GM21576 (cell line): ENCODE measurements at regions not wholly inside any gene's neighbourhood (a gene's known extent, or its start where the extent isn't known, plus 50 kb on each side); places are given as distances from the start of the nearest gene placed in this dataset.

Experiments used
- ATAC-seq: cut with Tn5 transposase; IDR thresholded peaks from one replicate; pipeline ENCODE4 v1.9.1; 2021; ENCODE audit warnings: mild to moderate bottlenecking, moderate library complexity; ENCODE audit not compliant: unreplicated experiment

DNA sequence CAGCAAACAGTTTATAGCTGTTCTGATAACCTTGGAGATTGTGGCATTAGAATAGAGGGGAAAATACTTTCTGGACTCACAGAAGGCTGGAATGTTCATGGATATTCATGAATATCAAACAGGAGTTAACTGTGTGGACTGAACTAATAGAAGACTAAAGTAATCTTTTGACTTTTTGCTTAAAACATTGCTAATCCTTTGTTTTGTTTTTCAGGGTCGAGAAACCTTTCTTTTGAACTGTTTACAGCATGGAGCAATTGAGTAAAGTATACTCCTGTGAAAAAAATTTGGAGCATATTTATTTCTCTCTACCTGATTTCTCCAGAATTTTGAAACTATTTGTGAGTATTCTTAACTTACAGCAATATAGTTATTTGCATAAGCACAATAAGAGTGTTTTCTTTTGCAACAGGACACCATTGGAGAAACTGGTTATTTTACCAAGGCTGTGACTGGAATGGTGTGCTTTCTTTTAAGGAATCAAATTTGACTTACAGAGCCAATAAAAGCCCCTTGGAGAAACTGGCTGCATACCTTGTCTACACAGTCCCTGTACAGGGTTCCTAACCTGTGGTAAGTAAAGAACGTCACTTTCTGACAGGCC lies 821.6 kb downstream of the TBC1D22A start:
- no peak for ATAC-seq

DNA sequence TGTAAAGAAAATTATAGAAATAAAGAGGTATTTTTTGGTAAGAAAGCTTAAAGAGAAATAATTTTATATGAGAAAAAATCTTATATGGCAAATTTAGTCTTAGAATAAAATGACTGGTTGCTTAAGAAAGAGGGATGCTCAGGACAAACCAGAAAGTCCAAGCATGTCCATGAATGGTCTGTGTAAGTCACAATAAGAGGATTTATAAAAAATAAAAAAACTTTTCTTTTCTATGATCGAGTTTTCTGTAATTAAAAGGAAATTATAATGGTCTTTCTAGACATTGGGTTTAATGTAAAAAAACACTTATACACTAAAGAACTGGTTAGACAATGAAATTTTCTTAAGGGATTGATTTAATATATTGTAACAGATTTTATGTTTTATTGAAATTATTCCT lies 819.6 kb downstream of the TBC1D22A start:
- ATAC-seq: no peak

DNA sequence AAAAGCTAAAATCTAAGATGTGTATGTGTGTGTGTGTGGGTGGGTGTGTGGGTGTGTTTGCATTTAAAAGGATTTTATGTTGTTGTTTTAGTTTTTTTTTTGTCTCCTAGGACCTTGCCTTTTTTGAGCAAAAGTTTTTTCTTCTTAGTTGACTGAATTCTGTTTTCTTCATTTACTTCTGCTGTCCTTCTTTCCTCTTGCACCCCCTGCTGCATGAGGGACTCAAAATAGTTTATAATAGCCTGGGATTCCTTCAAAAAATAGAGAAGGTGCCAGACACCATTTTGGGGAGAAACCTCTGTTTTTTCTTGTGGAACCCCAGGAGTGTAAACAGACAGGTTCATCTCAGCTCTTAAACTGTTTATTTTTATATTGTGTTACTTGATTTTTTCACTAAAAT lies 817.7 kb downstream of the TBC1D22A start:
- no peak for ATAC-seq

DNA sequence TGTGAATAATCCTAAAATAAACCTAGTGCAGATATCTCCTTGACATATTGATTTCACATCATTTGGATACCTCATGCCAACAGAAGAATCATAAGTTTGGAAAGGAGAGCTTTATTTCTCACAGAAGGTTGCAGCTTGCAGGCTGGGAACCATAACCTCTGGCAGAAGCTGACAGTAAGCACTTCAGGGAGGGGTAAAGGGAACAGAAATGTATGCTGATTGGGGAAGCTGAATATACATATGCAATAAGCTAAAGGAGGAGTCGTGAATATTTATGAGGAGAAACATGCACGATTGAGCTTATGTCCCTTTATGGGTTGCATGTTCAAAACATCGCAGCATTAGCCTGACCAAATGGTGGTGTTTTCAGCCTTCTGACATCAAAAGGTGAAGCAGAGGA lies 814.5 kb downstream of the TBC1D22A start:
- ATAC-seq: no peak

DNA sequence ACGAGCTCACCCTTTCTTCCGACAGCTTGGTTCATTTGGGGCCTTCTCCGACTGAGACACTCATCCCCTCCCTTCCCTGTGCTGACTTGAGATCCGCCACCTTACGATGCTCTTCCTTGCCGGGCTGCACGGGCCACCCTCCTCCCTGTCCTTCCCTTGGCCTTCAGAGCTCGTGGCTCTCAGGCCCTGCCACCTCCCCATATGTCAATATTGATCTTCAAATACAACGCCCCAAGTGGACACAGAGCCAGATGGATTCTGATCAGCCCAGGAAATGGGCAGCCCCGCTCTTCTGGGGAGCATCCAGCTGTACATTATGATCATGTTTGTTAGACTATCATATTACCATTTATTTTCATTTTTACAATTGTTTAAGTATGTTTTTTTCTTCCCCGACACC lies 812.8 kb downstream of the TBC1D22A start:
- no peak for ATAC-seq

DNA sequence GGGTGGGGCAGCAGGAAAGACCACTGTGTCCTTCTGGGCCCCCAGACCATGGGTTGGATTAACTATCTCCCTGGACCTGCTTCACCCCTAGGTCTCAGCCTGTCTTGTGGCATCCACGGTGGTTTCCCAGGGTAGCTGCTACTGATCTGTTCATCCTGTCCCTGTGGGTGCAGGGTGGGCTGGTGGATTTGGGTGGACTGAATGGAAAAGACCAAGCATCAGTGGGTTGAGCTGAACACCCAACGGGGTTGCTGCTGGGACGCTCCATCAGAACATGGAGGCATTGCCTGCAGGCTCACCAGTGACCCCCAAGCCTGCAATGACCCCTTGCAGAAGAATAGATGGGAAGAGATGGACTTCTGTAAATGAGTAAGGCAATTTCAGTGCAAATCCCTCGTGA lies 812.1 kb downstream of the TBC1D22A start:
- no peak for ATAC-seq

DNA sequence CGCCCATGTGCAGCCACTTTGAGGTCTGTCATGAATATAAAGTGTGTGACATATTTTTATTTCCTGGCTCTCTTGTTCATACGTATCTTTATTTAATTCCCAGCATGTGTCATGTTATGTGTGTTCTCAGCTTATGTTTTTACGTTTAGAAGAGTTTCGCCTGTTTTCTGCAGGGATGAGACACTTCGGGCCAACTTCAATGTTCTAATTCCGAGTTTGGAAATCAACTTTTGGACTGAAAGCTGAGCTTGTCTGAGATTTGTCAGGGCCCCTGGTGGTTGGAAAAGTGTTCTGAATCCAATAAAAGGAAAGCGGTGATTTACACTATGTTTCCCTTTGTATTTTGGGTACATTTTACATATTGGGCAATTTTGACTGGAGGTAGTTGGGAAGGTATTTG lies 810.7 kb downstream of the TBC1D22A start:
- no peak for ATAC-seq

DNA sequence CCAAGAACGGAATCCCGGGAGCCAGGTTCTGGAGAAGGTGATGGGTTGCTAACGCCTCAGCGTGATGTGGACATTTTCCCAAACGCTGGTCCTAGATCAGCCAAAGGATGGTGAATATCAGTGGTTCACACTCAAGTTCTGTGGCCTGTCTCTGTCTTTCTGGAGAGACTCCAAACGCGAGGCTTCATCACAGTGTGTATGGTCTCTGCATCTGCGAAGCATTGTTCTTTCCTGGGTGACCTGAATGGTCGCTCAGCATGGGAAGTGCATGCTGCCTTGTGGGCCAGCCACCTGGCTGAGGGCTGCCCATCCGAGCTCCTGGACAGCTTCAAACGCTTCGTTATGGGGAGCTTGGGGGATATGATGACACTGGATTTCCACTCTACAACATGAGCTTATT lies 810.0 kb downstream of the TBC1D22A start:
- no peak for ATAC-seq

DNA sequence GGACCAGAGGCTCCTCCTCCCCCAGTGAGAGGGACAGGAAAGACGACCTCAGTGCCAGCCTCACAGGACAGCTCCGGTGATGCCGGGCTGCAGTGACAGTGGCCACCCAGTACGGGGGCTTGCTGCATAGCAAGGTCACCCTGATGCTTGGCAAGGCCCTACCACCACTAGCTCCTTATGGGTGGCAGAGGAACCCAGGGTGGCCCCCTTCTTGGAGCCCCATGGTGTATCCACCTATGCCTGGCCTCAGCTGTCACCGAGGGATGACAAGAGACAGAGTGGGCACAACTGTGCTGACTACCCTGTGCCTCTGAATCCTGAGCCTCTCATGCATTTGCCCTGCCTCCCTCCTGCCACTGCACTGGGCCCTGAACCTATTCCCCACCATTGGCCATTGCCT lies 809.2 kb downstream of the TBC1D22A start:
- no peak for ATAC-seq

DNA sequence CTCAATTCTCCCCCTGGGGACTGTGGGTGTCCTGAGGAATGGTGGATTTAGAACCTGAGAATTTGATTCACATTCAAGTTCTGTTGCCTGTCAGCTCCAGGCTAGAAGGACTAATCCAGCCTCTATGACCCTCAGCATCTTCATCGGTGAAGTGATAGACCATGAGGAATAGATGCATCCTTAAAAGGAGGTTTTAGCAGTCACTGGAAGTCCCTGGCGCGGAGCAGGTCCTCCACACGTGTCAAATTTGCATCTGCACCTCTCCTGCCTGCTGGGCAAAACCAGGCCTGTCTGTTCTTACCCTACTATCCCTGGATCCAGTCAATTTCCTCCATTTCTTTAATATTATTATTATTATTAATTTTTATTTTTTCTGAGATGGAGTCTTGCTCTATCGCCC lies 808.4 kb downstream of the TBC1D22A start:
- ATAC-seq: no peak

DNA sequence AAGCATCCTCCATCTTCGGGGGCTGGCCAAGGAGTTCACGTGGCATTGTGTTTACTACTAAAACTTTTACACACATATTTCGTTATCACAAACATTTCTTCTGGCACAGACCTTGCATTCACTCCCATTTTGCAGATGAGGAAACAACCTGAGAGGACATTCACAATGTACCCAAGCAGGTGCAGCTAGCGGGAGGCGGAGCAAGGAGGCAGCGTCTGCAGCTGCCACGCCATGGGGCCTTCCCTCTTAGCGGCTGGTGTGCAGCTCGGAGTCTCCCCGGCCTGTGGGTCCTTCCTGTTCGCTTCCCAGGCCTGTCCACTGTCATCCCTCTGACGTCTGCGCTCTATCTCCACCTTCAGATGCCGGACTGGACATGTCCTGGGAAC lies 807.8 kb downstream of the TBC1D22A start:
- no peak for ATAC-seq

DNA sequence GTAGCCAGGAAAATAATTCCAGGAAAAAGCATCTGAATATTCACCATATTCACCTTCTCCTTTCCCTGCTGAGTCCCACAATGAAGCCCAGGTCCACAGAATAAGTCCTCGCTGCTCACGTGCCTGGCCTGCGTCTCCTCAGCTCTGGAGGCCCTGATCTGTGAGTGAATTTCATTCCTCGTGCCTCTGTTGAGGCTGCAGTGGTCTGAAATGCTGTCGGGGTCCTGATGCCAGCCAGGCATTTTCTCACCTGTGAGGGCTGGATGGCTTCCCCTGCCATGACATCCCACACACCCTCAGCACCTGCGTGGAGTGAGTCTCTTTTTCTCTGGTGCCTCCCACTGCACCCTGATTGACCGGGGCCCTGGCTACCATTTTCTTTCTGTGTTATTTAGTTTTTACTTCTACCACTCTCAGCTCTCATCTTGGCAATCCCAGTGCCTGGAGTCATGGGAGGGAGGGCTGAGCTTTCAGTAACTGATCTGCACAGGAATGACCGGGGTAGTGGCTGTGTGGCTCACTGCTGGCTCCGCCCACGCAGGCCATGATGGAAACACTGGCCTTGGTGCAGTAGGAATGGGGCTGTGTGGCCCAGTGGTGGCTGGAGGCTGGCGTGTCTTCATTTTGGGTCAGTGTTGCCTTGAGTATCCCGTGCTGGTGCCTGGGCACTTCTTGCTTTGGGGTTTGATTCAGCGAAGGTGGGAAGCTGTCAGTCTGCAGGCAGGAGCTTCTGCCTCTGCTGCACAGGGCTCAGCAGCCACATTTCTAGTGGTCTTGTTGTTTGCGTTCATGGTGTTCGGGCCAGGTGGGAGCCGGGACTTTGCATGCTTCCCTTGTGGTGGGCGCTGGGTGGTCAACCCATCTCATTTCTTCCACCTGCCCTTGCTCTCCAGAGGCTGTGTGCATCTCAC lies 807.2 kb downstream of the TBC1D22A start:
- no peak for ATAC-seq

DNA sequence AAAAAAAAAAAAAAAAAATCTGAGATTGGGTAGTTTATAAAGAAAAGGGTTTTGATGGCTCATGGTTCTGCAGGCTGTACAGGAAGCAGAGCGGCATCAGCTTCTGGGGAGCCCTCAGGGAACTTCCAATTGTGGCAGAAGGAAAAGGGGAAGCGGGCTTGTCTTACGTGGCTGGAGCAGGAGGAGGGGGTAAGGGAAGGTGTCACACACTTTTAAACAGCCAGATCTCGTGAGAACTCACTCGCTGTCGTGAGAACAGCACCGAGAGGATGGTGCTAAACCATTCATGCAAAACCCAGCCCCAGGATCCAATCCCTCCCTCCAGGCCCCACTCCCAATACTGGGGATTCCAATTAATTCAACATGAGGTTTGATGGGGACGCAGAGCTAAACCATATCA lies 806.2 kb downstream of the TBC1D22A start:
- no peak for ATAC-seq

DNA sequence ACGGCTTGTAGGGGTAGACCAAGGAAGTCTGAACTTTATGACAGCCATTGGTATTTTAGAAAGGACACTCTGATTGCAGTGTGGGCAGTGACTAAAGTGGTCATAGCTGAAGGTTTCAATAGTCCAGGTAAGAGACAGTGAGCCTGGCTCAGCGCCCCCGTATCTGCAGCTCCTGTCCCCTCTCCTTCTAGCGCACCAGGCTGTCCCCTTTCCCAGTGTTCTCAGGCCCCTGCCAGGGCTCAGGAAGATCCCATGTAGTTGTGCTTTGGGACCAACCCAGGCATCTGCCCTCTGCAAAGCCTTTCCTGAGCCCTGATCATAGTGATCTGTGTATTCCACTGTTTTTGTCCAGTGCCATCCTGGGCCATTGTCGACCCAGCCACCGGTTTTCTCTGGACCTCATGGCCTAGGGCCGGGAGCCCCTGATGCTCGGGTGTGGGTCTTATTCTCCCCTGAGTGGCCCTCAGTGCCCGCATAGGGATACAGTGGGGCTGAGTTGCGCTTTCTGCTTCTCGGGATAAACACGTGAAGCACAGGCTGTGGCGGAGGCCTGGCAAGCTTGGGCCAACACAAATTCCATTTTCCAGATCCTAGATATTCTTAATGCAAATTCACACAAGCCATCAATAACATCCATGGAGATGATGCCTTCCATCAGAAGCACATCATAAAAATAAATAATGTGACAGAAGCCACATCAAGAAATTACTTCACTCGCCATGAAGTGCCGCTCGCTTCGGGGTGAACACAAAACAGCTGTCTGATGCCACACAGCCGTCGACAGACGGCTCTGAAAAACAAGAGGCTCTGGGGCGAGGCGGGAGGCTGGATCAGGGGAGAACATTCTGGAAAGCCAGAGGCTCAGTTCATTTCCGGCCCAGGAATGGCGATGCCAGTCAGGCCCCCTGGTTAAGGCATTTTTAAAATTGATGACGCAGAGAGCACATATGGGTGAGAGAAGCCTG lies 805.0 kb downstream of the TBC1D22A start:
- no peak for ATAC-seq

DNA sequence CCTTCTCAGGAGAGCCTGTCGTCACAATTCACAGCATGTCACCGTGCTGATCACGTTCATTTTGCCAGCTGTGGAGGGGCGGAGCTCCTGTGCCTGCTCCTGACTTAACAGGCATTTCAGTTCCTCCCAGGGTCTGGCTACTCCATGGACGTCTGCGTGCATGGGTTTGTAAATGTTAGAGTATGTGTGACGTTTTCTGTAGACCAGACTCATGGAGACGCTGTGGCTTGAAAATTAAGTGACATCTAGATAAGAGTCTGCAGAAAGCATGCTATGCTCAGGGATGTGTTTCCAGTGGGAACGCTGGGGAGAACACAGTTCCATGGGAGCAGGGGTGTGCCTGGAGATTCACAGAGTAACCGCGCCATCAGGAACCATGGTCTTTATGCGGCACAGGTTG lies 804.0 kb downstream of the TBC1D22A start:
- ATAC-seq: no peak

DNA sequence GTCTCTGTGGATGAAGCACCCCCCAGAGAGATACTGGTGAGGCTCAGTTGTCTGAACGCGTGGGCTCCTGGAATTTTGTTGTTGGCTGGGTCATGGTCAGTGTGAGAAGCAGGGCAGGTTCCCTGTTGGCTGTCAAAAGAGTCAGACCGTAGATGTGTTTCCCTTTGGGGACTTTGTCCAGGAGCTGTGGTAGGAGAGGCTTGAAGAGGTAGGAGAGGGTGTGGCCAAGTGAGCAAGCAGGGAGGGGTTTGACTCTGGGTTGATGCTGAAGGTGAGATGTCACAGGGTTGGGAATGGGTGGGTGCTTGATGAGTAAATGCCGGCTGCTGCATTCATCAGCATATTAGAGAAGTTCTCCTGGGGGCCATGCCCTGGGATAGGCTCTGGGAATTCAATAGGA lies 803.2 kb downstream of the TBC1D22A start:
- no peak for ATAC-seq

DNA sequence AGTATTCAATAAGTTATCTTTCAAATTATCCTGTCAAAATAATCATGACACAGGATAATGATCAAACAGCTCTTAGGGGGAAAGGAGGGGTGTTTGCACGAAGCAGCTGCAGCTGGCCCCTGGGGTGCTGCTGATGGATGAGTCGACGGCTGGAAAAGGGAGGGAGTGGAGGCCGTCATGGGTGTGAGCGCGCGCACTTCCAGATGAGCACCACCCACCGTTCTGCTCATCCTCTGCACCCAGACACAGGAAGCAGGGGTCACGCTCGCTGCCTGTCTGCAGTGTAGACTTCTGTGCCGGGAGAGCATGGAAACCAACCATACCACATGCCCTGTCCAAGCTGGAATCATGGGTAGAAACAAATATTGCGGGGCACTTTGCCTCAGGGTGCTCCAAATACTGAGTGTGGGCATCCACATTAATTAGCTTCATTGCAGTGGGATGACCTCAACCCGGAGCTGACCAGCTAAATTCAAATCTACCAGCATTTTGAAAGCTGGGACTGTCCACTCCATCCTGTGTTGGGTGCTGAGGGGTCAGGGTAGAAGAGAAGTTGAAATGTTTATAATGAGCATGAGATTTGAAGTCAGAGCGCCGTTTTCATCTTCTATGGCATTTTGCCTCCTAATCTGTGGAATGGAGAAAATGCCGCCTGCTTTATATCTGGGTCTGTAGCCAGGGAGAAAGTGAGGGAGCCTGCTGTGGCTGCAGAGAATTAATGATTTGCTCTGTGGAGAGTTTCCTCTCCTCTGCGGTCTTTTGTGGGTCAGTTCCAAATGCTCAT lies 802.4 kb downstream of the TBC1D22A start:
- no peak for ATAC-seq

DNA sequence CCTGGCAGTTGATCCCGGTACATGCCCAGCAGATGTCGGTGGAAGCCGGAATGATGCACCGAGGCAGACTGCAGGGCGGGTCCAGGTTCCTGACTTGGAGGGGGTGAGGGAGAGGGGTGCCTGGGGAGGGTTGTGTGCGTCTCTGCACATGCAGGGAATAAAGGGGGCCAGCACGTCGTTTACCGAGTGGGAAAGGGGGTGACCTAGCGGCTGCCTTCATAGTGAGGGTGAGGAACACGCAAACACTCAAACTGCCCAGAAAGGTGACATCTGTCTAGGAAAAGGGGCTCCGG lies 801.7 kb downstream of the TBC1D22A start:
- no peak for ATAC-seq

DNA sequence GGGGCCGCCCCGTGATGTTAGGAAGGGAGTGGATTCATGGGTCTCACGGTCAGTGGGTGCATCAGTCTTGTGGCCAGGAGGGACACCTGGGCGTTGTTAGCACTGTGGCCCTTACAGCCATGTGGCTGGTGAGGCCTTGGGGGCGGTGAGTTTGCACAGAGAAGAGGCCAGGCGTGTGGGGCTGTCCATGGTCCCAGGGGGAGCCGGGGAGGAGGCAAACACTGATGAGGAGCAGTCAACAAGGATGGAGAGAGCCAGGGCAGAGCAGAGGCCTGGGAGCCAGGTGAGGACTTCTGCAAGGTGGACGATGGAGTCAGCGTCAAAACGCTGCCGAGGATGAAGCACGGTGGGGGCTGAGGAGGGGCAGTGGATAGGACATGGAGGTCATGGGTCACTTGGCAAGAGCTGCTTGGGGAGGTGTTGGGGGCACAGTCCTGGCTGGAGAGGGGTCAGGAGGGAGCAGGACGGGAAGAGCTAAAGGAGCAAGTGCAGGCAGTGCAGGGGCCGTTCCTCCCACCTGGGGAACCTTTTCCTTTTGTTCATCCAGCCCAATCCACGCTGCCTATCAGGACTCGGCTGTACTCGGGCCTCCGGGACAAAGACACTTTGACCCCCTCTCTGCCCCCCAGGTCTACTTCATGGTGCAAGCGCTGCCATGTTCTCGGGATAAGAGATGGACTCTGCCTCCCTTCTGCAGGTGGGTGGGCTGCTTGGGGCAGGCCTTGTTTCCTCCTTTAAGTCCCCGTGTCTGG lies 801.1 kb downstream of the TBC1D22A start:
- ATAC-seq: no peak

DNA sequence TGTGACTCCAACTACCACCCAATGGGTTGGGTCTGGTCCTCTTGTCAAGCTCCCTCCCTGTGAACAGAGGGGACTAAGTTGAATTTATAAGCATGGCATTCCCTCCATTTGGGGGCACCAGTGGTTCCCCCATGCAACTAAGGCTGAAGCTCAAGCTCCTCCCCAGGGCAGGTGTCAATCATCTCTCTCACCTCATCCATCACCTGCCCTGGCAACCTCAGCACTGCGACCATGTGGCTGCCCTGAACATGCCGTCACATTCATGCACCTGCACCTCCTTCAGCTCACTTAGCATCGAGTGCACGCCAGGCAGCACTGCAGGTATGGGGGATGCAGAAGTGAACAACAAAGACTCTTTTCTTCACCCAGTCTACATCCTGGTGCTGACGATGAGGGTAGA lies 799.3 kb downstream of the TBC1D22A start:
- ATAC-seq: no peak
